ENCODE measurements at regions not wholly inside any gene's neighbourhood (a gene's known extent, or its start where the extent isn't known, plus 50 kb on each side); places are given as distances from the start of the nearest gene placed in this dataset.

- TF ChIP-seq EZH2 (IDR thresholded peaks at IDR 0.05; ENCODE audit: low read length, missing control alignments) = no peak
- TF ChIP-seq CTCF (conservative IDR thresholded peaks at IDR 0.05 in 1 of 2, IDR thresholded peaks at IDR 0.05 in 1 of 2; ENCODE audit: low read depth in 1 of 2, low read length in 2 of 2) = no peak
- peaks cover 10% of the 10 kb centered on the region for H3K27me3 ChIP-seq (ENCODE audit: control insufficient read depth, insufficient read depth, low read length)
Observed at GRCh38 chr9:129396365-129396708, 218.3 kb upstream of the IER5L start.

GRCh38 chr9:129395633-129396364, 217.7 kb upstream of the IER5L start:
- H3K9ac ChIP-seq (ENCODE audit: insufficient read depth, low read length) = no peak overlapping the region
- no peak overlapping the region for H2AFZ ChIP-seq (ENCODE audit: low read length)
- H3K4me1 ChIP-seq (ENCODE audit: control insufficient read depth, extremely low read depth, insufficient read depth, low read length) = no peaks in the 10 kb centered on the region
- H3K4me3 ChIP-seq (replicated peaks in 1 of 4; ENCODE audit: control extremely low read depth in 1 of 4, insufficient read depth in 1 of 4, low read depth in 3 of 4, low read length in 4 of 4) = no peak overlapping the region
- no peaks in the 10 kb centered on the region for H3K36me3 ChIP-seq (ENCODE audit: control insufficient read depth, insufficient read depth, low read length)
- H4K20me1 ChIP-seq (ENCODE audit: control insufficient read depth, extremely low read depth, insufficient read depth, low read length) = no peaks in the 10 kb centered on the region
- no peaks in the 10 kb centered on the region for H3K79me2 ChIP-seq (ENCODE audit: control insufficient read depth, insufficient read depth, low read length)
- H3K9me3 ChIP-seq (ENCODE audit: control insufficient read depth, insufficient read depth, low read depth, low read length) = no peaks in the 10 kb centered on the region
- no peak overlapping the region for H3K27ac ChIP-seq (ENCODE audit: insufficient read depth, low read length)
- H3K27me3 ChIP-seq (ENCODE audit: control insufficient read depth, insufficient read depth, low read length) = peaks cover 10% of the 10 kb centered on the region
- DNase-seq (ENCODE audit: low read depth in 2 of 2) = no peak
- H3K4me2 ChIP-seq (ENCODE audit: extremely low read depth, insufficient read depth, low read length) = no peak overlapping the region
- no peak for TF ChIP-seq CTCF (conservative IDR thresholded peaks at IDR 0.05 in 1 of 2, IDR thresholded peaks at IDR 0.05 in 1 of 2; ENCODE audit: low read depth in 1 of 2, low read length in 2 of 2)
- TF ChIP-seq EZH2 (IDR thresholded peaks at IDR 0.05; ENCODE audit: low read length, missing control alignments) = no peak

More at GRCh38 chr9:129396365-129396708, 218.3 kb upstream of the IER5L start:
- H3K4me1 ChIP-seq (ENCODE audit: control insufficient read depth, extremely low read depth, insufficient read depth, low read length) = no peaks in the 10 kb centered on the region
- H3K36me3 ChIP-seq (ENCODE audit: control insufficient read depth, insufficient read depth, low read length) = no peaks in the 10 kb centered on the region
- H3K9ac ChIP-seq (ENCODE audit: insufficient read depth, low read length) = no peak overlapping the region
- no peak overlapping the region for H3K27ac ChIP-seq (ENCODE audit: insufficient read depth, low read length)
- H2AFZ ChIP-seq (ENCODE audit: low read length) = no peak overlapping the region
- H3K4me2 ChIP-seq (ENCODE audit: extremely low read depth, insufficient read depth, low read length) = no peak overlapping the region
- no peak overlapping the region for H3K4me3 ChIP-seq (replicated peaks in 1 of 4; ENCODE audit: control extremely low read depth in 1 of 4, insufficient read depth in 1 of 4, low read depth in 3 of 4, low read length in 4 of 4)
- no peaks in the 10 kb centered on the region for H3K9me3 ChIP-seq (ENCODE audit: control insufficient read depth, insufficient read depth, low read depth, low read length)
- H3K79me2 ChIP-seq (ENCODE audit: control insufficient read depth, insufficient read depth, low read length) = no peaks in the 10 kb centered on the region
- DNase-seq (ENCODE audit: low read depth in 2 of 2) = no peak
- no peaks in the 10 kb centered on the region for H4K20me1 ChIP-seq (ENCODE audit: control insufficient read depth, extremely low read depth, insufficient read depth, low read length)

GRCh38 chr9:129394886-129395279, 216.8 kb upstream of the IER5L start:
- no peaks in the 10 kb centered on the region for H3K4me1 ChIP-seq (ENCODE audit: control insufficient read depth, extremely low read depth, insufficient read depth, low read length)
- TF ChIP-seq CTCF (conservative IDR thresholded peaks at IDR 0.05 in 1 of 2, IDR thresholded peaks at IDR 0.05 in 1 of 2; ENCODE audit: low read depth in 1 of 2, low read length in 2 of 2) (no peak), EZH2 (IDR thresholded peaks at IDR 0.05; ENCODE audit: low read length, missing control alignments) (no peak)
- no peak overlapping the region for H3K27ac ChIP-seq (ENCODE audit: insufficient read depth, low read length)
- H3K9me3 ChIP-seq (ENCODE audit: control insufficient read depth, insufficient read depth, low read depth, low read length) = no peaks in the 10 kb centered on the region
- no peak overlapping the region for H3K9ac ChIP-seq (ENCODE audit: insufficient read depth, low read length)
- no peak overlapping the region for H3K4me3 ChIP-seq (replicated peaks in 1 of 4; ENCODE audit: control extremely low read depth in 1 of 4, insufficient read depth in 1 of 4, low read depth in 3 of 4, low read length in 4 of 4)
- H3K4me2 ChIP-seq (ENCODE audit: extremely low read depth, insufficient read depth, low read length) = no peak overlapping the region
- no peaks in the 10 kb centered on the region for H3K36me3 ChIP-seq (ENCODE audit: control insufficient read depth, insufficient read depth, low read length)
- no peak for DNase-seq (ENCODE audit: low read depth in 2 of 2)
- H3K79me2 ChIP-seq (ENCODE audit: control insufficient read depth, insufficient read depth, low read length) = no peaks in the 10 kb centered on the region
- H2AFZ ChIP-seq (ENCODE audit: low read length) = no peak overlapping the region
- no peaks in the 10 kb centered on the region for H4K20me1 ChIP-seq (ENCODE audit: control insufficient read depth, extremely low read depth, insufficient read depth, low read length)
- H3K27me3 ChIP-seq (ENCODE audit: control insufficient read depth, insufficient read depth, low read length) = peaks cover 10% of the 10 kb centered on the region

Data from fibroblast of lung (primary cell).